Neural progenitor cell (in vitro differentiated cells): ENCODE measurements at regions not wholly inside any gene's neighbourhood (a gene's known extent, or its start where the extent isn't known, plus 50 kb on each side); places are given as distances from the start of the nearest gene placed in this dataset.

ENCODE experiments used
- CTCF ChIP-seq: fragments of 200-600 bp; sonication (generic); IDR thresholded peaks from 2 replicates; pipeline ENCODE4 v1.5.1; 2017; ENCODE audit warnings: antibody characterized with exemption, mild to moderate bottlenecking
- EZH2phosphoT487 ChIP-seq: fragments of 200-600 bp; sonication (generic); IDR thresholded peaks from 2 replicates; pipeline ENCODE4 v1.6.1; 2017; ENCODE audit warnings: antibody characterized with exemption

GRCh38 chr18:54052259-54052658 is 172.2 kb downstream of the MBD2 start:
- no peak for TF ChIP-seq CTCF
- no peak for TF ChIP-seq EZH2phosphoT487
